ENCODE measurements at regions not wholly inside any gene's neighbourhood (a gene's known extent, or its start where the extent isn't known, plus 50 kb on each side); places are given as distances from the start of the nearest gene placed in this dataset.

DNA sequence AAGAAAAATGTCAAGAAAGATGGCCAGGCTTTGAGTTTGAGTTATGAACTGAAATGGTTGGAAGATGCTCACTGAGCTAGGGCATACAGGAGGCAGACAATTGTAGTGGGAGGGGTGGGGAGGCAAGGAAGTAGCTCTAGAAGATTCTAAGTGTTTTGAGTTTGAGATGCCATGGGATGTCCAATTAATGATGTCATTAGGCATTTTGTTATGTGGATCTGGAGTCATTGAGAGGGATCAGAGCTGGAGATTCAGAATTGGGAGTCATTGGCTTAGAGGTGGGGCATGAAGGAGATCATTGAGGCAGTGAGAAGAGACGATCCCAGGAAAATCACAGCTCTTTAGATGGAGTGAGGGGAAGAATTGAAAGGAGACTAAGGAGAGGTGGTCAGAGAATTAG is 111.5 kb upstream of the ZNF618 start:
- H3K4me1 Mint-ChIP-seq = no peaks in the 10 kb centered on the region
- H3K9me3 Mint-ChIP-seq = peaks cover 4% of the 10 kb centered on the region
- peaks cover 9% of the 10 kb centered on the region for H3K27me3 Mint-ChIP-seq (ENCODE audit: insufficient read depth)
- H3K4me3 ChIP-seq (ENCODE audit: low read length) = no peak overlapping the region
- no peak overlapping the region for H3K27ac Mint-ChIP-seq
- H3K36me3 Mint-ChIP-seq (ENCODE audit: low read depth) = no peaks in the 10 kb centered on the region
- no peak overlapping the region for H3K9ac ChIP-seq (ENCODE audit: extremely low read depth, low read length, poor library complexity, severe bottlenecking)
- TF ChIP-seq, protein P1, sequence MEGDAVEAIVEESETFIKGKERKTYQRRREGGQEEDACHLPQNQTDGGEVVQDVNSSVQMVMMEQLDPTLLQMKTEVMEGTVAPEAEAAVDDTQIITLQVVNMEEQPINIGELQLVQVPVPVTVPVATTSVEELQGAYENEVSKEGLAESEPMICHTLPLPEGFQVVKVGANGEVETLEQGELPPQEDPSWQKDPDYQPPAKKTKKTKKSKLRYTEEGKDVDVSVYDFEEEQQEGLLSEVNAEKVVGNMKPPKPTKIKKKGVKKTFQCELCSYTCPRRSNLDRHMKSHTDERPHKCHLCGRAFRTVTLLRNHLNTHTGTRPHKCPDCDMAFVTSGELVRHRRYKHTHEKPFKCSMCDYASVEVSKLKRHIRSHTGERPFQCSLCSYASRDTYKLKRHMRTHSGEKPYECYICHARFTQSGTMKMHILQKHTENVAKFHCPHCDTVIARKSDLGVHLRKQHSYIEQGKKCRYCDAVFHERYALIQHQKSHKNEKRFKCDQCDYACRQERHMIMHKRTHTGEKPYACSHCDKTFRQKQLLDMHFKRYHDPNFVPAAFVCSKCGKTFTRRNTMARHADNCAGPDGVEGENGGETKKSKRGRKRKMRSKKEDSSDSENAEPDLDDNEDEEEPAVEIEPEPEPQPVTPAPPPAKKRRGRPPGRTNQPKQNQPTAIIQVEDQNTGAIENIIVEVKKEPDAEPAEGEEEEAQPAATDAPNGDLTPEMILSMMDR (conservative IDR thresholded peaks at IDR 0.05) = no peak
- H3K27ac ChIP-seq (ENCODE audit: low read depth, low read length) = no peak overlapping the region
- H3K4me3 Mint-ChIP-seq = no peak overlapping the region
- peaks cover 5% of the 10 kb centered on the region for H3K9me3 ChIP-seq (ENCODE audit: control insufficient read depth, low read length)
- H3K4me1 ChIP-seq (ENCODE audit: control insufficient read depth, insufficient read depth, low read length) = no peaks in the 10 kb centered on the region
- 90 to 100% methylated on average over 1 of the region's 1 CpG for whole genome bisulfite sequencing, 2 experiments (ENCODE audit: insufficient coverage in 1 of 2, insufficient read length in 1 of 2)
- H3K36me3 ChIP-seq (ENCODE audit: control insufficient read depth, insufficient read depth, low read length) = no peaks in the 10 kb centered on the region
- DNase-seq = no peak
- no peaks in the 10 kb centered on the region for H3K27me3 ChIP-seq (ENCODE audit: control insufficient read depth, insufficient read depth, low read length, poor library complexity, severe bottlenecking)

- no peaks in the 10 kb centered on the region for H3K4me1 Mint-ChIP-seq
- TF ChIP-seq, protein P1 (conservative IDR thresholded peaks at IDR 0.05) = no peak
- no peak overlapping the region for H3K4me3 Mint-ChIP-seq
- H3K9me3 ChIP-seq (ENCODE audit: control insufficient read depth, low read length) = peaks cover 5% of the 10 kb centered on the region
- no peaks in the 10 kb centered on the region for H3K4me1 ChIP-seq (ENCODE audit: control insufficient read depth, insufficient read depth, low read length)
- no peak overlapping the region for H3K27ac ChIP-seq (ENCODE audit: low read depth, low read length)
- H3K9me3 Mint-ChIP-seq = peaks cover 3% of the 10 kb centered on the region
- peaks cover 15% of the 10 kb centered on the region for H3K27me3 Mint-ChIP-seq (ENCODE audit: insufficient read depth)
- WGBS, 2 experiments (ENCODE audit: insufficient coverage in 1 of 2, insufficient read length in 1 of 2) = no CpG with 5 or more reads among the region's 1 CpG
- no peak overlapping the region for H3K9ac ChIP-seq (ENCODE audit: extremely low read depth, low read length, poor library complexity, severe bottlenecking)
- no peaks in the 10 kb centered on the region for H3K36me3 ChIP-seq (ENCODE audit: control insufficient read depth, insufficient read depth, low read length)
- H3K36me3 Mint-ChIP-seq (ENCODE audit: low read depth) = no peaks in the 10 kb centered on the region
- no peak for DNase-seq
- no peak overlapping the region for H3K27ac Mint-ChIP-seq
- H3K4me3 ChIP-seq (ENCODE audit: low read length) = no peak overlapping the region
- H3K27me3 ChIP-seq (ENCODE audit: control insufficient read depth, insufficient read depth, low read length, poor library complexity, severe bottlenecking) = no peaks in the 10 kb centered on the region
These were observed 106.7 kb upstream of the ZNF618 start for GRCh38 chr9:113769412-113769811.

DNA sequence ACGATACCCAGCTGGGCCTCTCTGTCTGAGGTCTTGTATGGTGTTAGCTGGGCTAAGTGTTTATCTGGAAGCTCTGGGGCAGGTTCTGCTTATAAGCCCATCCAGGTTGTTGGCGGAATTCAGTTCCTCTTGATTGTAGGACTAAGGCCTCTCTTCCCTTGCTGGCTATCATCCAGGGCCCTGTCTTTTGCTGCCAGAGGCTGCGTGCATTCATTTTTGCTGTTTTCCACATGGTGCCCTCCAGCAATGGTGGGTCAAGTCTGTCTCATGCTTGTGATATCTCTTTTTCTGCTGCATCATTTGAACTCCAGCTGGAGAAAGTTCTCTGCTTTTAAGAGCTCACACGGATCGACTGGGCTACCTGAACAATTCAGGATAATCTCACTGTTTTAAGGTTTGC is 105.7 kb upstream of the ZNF618 start:
- Mint-ChIP-seq H3K4me1 (no peaks in the 10 kb centered on the region), H3K27ac (no peak overlapping the region), H3K36me3 (ENCODE audit: low read depth) (no peaks in the 10 kb centered on the region), H3K27me3 (ENCODE audit: insufficient read depth) (peaks cover 18% of the 10 kb centered on the region), H3K4me3 (no peak overlapping the region), H3K9me3 (peaks cover 7% of the 10 kb centered on the region)
- Histone ChIP-seq H3K4me3 (ENCODE audit: low read length) (no peak overlapping the region), H3K36me3 (ENCODE audit: control insufficient read depth, insufficient read depth, low read length) (no peaks in the 10 kb centered on the region), H3K9me3 (ENCODE audit: control insufficient read depth, low read length) (peaks cover 5% of the 10 kb centered on the region), H3K27me3 (ENCODE audit: control insufficient read depth, insufficient read depth, low read length, poor library complexity, severe bottlenecking) (no peaks in the 10 kb centered on the region), H3K4me1 (ENCODE audit: control insufficient read depth, insufficient read depth, low read length) (no peaks in the 10 kb centered on the region), H3K9ac (ENCODE audit: extremely low read depth, low read length, poor library complexity, severe bottlenecking) (no peak overlapping the region), H3K27ac (ENCODE audit: low read depth, low read length) (no peak overlapping the region)
- 75 to 78% methylated on average over 3 to 5 of the region's 5 CpGs for WGBS, 2 experiments (ENCODE audit: insufficient coverage in 1 of 2, insufficient read length in 1 of 2)
- no peak for DNase-seq
- TF ChIP-seq, protein P1 (conservative IDR thresholded peaks at IDR 0.05) = no peak
